ENCODE measurements at regions not wholly inside any gene's neighbourhood (a gene's known extent, or its start where the extent isn't known, plus 50 kb on each side); places are given as distances from the start of the nearest gene placed in this dataset.

GRCh38 chr3:124091716-124092115, 99.8 kb upstream of the ROPN1 start:
- peak in 12 of 56 donors; percentile 8 to 67 (median 33) for DNase-seq

- no peak for DNase-seq
These were observed 100.9 kb upstream of the ROPN1 start for GRCh38 chr3:124092811-124093210.

DNA sequence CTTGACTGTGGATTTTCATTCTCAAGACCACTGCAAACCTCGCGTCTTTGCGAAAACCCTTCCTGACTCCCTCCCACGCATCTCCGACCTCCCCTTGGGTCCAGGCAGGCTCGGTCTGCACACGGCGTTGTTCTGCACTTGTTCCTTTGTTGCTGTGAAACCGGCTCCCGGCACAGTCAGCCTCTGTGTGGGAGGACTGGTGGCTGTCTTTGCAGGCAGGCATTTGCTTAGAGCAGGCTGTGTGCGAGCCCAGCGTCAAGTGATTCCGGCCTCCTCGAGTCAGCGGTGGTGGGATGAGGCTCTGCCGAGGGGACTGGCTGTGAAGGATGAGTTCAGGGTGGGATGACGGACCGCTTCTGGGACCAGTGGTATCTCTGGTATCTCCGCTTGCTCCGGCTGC, 102.6 kb upstream of the ROPN1 start:
- peak in 35 of 56 donors; percentile 11 to 73 (median 41) for DNase-seq

DNA sequence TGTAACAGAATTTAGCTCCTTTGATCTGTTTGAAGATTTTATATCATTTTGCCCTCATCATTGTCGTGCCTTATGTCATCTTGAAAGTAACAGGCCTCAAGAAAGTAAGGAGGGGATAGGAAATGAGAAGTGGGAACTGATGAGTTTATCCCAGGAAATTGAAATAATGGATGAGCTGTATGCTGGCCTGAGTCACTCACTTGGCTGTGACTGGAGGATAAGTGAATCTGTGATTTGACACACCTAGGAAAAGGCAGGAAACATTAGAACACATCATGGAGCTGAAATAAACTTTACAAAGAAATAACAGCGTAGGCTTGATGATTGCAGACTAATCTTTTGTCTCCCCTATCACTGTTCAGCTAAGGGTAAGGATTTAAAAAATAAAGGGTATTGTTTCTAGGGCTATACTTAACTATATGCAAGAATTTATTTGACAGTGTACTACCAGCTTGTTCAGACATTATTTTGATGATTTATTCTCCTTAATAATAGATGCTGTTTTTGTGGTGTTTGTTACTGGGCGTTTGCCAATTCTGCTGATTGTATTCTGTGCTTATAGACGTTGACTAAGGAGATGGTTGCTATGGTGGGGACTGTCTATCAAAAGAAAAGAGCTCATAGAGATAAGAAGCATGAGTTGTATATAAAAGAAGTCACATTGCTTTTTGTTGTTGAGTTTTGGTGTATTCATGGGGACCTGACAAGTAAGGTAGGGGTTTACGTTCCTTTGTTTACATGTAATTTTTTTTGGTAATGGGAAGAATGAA, 105.6 kb upstream of the ROPN1 start:
- DNase-seq: no peak

DNA sequence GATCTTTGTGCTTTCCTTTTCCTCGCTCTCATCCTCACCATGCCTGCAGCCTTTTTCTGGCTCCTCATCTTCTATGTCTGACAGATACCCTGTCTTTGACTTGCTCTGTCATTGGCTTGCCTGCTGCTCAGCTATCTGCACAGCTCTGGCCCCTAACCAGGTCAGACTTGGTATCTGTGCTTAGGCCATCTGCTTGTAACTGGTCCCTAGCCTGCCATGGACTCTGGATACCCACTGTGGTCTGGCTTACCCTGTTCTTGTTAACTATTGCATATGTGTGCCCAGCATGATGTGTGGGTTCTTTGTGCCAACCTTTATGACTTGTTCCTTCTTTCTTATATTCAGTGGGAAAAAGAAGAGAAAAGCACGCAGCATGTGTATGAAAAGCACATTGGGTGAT, 109.7 kb upstream of the ROPN1 start:
- DNase-seq: no peak

DNA sequence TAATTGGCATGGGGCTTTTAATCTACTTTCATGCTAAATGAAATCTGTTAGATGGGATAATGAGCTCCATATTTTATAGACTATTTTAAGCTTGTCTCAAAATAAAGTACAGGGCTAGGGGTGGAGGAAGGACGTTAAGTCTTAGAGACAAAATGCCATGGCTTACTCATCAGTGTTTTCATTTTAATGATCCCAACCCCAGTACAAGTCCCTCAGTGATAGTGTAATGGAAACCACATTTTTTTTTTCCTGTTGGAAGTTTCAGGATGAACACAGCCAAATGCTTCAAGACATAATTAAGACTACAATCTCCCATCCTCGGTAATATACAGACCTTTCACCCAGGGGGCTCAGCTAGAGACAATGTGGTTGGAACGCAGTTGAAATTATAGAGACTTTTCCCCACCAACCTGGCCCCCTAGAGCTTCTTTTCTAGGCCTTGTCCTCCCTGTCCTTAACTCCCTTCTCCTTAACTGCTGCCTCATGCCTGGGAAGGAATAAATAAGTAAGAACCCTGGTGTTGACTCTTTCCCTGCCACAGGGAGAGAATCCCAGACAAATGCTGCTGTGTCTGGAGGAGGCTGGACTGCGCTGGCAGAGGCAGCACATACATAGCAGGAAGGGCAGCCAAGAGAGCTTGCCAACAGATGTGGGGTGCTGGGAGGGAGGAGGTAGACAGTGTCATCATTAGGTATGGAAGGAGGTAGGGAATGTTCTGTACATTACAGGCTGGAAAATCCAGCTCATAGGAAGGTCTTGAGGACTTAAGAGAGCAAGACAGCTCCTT, 115.4 kb upstream of the ROPN1 start:
- DNase-seq: no peak

- DNase-seq: no peak
These were observed 116.5 kb upstream of the ROPN1 start for GRCh38 chr3:124108446-124108845.

- DNase-seq: no peak
These were observed 121.6 kb upstream of the ROPN1 start for GRCh38 chr3:124113485-124113884.

DNA sequence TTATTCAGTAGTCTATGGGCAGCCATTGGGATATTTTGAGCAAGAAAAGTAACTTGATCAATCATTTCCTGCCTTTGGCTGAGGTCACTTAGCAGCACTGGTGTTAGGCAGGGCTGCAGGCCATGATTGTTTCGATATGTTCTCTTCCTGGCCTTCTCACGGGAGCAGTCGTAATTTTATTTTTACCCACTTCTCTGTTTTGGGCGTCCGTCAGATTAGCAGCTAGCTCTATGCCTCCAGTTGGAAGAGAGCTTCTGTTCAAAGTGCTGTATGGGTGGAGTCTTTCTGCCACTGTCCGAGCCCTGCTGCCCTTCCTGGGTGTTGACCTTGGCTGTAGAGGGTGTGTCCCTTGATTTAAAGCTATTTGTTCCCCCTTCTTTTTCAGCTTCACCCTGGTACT, 123.4 kb upstream of the ROPN1 start:
- no peak for DNase-seq

GRCh38 chr3:124115956-124116355, 124.0 kb upstream of the ROPN1 start:
- DNase-seq: no peak

- DNase-seq: no peak
These were observed 125.0 kb upstream of the ROPN1 start for GRCh38 chr3:124116906-124117305.

- DNase-seq: peak in 9 of 56 donors; percentile 3 to 35 (median 8)
These were observed 125.6 kb upstream of the ROPN1 start for GRCh38 chr3:124117486-124117885.

DNA sequence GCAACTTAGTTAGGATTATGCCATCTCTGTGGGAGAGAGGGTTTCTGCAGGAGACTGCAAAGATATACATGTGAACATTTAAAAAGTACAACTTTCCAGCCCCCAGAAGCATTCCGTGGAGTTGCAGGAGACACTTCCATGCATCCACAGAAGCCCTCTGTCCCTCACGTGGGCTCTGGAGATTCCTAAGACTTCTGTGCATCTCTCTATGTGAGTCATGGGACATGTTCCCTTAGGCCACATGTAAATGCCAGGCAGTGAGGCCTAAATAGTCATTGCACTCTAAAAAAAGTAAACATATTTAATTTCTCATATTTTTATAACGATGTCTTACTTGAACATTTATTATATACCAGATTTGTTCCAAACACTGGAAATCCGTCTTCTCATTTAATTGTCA, 126.5 kb upstream of the ROPN1 start:
- no peak for DNase-seq

GRCh38 chr3:124119056-124119716, 127.3 kb upstream of the ROPN1 start:
- no peak for DNase-seq

DNA sequence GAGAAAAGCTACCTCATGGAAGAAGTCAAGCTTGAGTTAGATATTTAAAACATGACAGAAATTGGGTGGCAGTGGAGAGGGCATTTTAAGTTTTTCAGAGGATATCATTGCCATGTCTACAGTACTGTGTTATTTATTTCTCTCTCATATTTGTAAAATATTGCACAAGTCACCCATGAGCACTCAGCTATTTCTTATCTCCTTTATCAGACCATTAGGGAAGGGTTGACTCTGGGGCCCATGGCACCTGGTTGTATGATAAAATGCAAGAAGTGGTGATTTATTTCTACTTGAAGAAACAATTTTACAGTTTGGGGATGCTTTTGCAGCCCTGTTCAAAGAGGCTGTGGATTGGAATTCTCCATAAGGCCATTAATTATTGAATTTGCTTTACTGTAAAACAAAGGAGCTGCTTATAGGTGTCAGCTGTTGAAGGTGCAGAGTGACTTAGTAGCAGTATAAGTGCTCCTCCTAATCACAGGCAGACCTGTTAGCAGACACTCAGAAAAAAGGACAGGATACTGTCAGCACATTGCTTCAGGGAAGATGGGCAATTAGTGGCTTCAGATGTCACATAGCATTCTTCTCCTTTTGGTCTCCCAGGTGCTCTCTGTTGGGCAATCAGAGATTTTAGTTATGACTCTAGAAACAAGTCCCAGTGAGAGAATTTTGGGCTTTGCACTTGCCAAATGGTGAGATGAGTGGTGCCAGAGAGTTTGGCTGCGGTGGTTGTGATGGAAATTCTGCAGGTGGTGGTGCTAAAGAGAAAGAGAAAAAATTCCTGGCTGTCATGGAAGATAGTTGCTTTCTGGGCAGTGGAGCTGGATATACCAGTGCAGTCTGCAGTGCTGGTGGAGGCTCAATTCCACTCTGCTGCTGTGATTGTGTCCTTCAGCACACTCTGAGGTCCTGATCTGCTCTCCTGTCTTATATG, 129.7 kb upstream of the ROPN1 start:
- DNase-seq: no peak

GRCh38 chr3:124125315-124125714, 133.4 kb upstream of the ROPN1 start:
- DNase-seq: no peak

DNA sequence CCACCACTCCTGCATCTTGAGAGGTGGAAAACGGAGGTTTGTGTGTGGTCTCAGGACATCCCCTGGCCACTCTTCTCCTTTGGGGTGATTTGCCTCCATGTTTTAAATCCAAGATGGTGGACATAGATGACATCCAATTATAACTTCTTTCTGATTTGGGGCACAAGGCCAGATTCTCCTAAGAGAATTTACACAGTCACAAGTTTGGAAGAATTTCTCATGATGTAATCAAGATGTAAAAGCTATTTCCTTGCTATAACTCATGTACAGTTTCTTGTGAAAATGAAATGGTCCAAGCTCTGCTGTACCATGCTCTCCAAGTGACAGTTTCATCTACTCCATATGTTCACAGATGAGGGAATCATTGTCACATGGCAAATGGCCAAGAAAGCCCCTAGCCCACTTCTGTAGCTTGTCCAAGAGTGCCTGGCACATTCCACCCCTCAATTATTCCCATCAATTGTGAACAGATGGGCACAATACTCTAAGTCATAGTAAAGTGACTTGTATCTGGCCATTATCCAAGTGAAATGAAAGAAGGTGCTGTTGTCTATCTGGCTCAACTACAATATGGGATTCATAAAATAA, 134.6 kb upstream of the ROPN1 start:
- no peak for DNase-seq

DNA sequence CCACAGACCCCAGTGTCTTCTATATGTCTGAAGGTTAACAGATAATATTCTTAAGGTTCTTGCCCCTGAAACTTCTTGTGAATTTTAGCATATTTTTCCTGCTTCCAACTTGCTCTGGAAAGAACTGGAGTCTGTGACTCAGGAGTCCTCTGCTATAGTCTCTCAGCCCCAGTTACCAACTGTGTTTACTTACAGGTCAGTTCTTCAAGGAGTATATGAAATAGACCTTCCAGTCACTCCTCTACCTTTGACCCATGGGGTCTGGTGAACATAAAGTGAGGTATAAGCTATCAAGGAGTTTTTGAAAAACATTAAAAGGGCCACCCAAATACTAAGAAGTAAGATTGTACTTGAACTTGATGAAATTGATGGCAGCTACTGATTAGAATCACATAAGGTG, 139.2 kb upstream of the ROPN1 start:
- DNase-seq: no peak

DNA sequence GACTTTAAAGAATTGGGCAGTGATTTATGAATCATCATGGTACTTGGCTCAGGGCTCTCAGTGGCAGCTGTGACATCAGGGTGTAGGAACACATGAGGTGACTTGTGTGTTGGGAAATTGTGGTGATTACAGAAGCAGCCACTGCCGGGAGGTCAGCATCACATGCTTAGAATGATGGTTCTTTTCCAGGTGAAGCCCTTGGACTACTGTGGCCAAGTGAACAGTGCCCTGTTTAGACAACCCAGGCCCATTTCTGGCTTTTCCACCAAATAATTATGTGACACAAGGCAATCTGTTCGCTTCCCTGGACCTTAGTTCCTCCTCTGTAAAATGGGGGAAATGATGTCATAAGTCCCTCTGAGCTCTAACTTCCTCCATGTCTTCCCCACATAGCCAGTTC, 139.7 kb upstream of the ROPN1 start:
- no peak for DNase-seq

GRCh38 chr3:124132813-124133212, 140.9 kb upstream of the ROPN1 start:
- DNase-seq: no peak

All from amygdala (tissue), 56 donors.